HG03060 (cell line): ENCODE measurements at regions not wholly inside any gene's neighbourhood (a gene's known extent, or its start where the extent isn't known, plus 50 kb on each side); places are given as distances from the start of the nearest gene placed in this dataset.
"Not testable (repeated sequence)": the region's sequence is repeated elsewhere in the genome, so short reads cannot be mapped to it uniquely, and the experiment has no call there.

ENCODE experiments used
- ATAC-seq: cut with Tn5 transposase; IDR thresholded peaks from one replicate; pipeline ENCODE4 v1.9.1; 2021; ENCODE audit warnings: low read depth, moderate number of reproducible peaks; ENCODE audit not compliant: unreplicated experiment

GRCh38 chr6:6858533-6858982, 249.2 kb upstream of the RREB1 start:
- no peak for ATAC-seq

GRCh38 chr6:6859105-6859504, 248.7 kb upstream of the RREB1 start:
- ATAC-seq: no peak

- no peak for ATAC-seq
These were observed 248.0 kb upstream of the RREB1 start for GRCh38 chr6:6859722-6860121.

DNA sequence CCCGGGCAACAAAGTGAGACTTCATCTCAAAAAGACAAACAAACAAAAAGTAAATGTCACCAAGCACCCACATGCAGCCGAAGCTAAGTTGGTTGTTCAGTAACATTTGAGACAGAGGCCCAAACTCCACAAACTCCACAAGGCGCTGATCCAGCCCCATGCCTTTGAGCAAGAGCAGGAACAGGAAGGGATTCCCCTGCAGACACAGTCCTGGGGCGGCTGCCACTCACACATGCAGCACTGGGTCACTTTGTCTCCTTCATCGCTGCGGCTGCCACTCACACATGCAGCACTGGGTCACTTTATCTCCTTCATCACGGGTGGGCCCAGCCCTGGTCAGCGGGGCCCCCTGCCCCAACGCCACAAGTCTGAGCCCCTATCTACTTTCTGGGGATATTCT, 246.9 kb upstream of the RREB1 start:
- ATAC-seq: no peak

DNA sequence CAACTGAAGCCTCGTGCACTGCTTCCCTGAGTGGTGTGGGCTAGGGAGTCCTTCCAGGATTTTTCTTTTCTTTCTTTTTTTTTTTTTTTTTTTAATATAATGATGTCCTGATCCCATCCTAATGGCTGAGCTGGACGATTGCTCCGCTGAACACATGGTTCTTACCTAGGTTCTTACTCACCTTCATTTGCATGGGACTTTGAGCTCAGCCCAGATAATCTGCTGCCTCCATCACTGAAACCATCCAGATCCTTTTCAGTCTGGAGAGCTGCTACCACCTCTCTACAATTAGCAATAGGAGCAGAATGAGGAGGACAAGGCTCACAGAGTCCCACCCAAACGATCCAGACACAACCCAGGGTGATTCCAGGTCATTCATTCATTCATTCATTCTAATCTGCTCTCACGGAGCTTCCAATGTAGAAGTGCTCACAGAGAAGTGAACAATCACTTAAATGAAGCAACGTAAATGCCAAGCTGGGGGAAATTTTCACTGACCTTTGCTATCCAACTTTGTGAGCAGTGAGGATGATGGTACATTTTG, 246.3 kb upstream of the RREB1 start:
- no peak for ATAC-seq

DNA sequence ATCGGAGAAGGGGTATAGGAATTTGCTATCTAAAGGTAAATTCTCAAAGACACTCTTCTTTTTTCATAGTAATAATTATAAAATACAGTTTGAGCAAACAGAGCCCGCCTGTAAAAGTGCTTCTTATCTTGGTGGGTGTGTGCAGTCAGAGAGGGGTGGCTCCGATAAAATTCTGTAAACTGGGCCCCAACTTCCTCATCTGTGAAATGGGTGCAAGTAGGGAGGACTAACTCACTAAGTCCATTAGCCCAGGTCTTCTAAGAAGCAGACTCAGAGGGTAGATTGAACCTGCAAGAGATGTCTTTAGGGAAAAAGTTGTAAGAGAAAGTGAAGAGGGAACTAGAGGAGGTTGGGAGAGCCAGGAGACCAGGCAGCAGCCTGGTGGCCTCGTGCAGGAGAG, 245.8 kb upstream of the RREB1 start:
- ATAC-seq: no peak

DNA sequence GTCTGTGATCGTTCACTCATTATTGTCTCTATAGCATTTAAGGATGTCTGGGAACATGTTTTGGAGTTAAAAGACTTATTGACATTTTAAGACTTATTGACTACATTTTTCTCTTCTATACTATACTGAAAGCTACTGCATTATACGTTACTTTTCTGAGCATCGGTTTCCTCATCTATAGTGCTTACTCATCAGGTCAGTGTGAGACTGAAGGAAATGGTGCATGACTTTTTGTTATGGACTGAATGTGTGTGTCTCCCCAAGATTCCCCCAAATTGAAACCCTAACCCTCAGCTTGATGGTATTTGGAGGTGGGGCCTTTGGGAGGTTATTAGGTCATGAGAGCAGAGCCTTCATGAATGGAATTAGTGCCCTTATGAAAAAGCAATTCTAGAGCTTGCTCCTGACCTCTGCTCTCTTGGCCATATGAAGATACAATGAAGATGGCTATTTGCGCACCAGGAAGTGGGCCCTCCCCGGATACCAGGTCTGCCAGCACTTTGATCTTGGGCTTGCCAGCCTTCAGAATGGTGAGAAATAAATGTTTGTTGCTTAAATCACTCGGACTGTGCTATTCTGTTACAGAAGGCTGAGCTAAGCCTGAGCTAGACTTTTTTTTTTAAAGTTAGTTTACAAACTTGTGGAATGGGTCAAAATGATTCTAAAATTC, 243.7 kb upstream of the RREB1 start:
- ATAC-seq: no peak

DNA sequence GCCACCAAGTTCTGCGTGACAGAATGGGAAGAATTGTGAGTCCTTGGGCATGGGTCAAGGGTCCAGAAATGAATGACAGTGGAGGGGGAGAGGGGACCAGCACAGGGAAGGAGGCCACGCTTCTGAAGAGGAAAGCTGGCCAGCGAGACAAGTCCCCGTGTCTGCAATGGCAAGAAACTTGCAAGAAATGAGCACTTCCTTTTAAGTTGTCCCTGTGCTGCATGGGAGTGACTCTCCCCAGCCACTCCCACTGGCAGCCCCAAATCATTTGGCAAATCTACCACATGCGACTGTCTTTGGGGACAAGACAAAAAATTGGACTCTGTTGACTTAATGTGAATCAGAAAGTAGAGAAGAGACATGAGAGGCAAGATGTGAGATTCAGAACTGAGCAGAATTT, 242.2 kb upstream of the RREB1 start:
- no peak for ATAC-seq

DNA sequence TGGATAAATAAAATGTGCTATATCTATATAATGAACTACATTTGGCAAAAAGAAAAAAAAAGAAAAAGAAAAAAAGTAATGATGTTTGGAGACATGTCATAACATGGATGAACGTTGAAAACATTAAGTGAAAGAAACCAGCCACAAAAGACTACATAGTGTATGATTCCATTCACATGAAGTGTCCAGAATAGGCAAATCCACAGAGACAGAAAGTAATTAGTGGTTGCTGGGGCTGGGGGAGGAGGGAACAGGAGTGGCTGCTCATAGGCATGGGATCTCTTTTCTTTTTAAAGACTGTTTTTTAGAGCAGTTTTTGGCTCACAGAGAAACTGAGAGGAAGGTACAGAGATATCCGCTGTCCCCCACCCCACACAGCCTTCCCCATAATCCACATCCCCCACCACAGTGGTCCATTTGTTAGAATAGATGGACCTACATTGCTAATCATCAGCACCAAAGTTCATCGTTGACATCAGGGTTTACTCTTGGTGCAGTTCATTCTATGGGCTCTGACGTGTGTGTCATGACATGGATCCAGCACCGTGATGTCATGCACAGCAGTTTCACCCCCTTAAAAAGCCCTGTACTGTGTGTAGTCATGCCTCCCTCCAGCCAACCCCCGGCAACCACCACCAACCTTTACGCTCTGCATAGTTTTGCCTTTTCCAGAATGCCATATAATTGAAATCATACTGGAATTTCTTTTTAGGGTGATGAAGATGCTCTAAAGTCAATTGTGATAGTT, 240.9 kb upstream of the RREB1 start:
- ATAC-seq: no peak

DNA sequence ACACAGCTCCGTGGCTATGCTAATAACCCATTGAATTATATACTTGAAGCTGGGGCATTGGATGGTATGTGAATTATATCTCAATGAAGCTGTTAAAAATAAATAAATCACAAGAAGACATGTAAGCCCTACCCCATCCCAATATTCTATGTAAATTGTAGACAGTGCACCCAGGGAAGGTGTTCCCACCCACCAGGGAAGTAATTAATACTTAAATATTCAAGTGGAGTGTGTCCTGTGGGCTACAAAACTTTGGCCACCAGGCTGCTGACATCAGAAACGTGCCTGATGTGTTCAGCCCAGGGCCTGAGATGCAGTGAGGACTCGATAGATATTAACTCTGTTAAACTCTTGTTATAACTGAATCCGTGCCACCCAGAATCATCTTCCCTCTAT, 240.4 kb upstream of the RREB1 start:
- ATAC-seq: no peak

DNA sequence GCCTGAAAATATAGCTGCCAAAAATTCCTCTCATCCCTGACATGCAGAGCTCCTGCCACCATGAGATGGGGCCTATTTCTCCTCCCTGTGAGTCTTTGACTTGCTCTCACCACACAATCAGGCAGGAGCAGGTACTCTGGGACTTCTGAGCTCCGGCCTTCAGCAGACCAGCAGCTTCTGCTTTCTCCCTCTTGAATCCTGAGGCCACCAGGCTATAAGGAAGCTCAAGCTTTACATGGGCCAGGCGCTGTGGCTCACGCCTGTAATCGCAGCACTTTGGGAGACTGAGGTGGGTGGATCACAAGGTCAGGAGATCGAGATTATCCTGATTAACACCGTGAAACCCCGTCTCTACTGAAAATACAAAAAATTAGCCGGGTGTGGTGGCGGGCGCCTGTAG, 238.7 kb upstream of the RREB1 start:
- ATAC-seq: no peak

GRCh38 chr6:6870921-6871320, 236.8 kb upstream of the RREB1 start:
- ATAC-seq: no peak

DNA sequence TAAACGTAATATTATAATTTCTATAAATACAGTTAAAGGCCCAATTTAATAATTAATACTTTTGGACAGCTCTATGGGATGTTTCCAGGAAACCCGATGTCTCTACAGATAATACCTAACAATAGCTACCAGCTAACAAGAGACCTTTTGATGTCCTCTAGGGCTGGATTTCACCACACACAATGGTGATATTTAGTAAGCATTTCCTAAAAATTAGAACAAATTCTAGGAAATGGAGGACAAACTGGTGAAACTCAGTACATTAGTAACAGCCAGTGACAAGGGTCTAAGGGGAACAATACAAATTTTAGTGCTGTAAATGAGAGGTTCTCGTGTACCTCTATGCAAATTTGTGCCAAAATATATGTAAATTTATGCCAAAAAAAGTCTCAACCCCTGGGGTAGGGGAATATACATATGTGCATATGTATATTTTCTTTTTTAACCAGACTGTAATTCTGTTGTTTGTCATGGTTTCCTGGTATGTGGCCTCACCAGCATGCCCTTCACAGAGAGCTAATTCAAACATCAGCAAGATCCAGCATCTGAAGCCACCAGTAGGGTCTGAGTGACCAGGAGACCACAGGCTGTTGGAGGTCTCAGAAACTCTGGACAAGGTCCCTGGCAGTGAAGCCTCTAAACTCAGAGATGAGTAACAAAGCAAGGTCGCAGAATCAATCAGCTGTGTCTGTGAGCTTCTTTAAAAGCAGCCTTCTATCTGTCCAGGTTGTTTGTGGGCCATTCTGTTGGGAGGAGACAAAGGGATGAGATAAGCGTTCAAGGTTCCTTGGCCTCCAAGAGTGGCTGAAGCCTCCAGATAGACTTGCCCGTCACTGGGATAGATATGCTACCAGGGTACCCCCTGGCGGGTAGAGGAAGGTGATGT, 235.1 kb upstream of the RREB1 start:
- no peak for ATAC-seq

GRCh38 chr6:6873778-6874177, 234.0 kb upstream of the RREB1 start:
- no peak for ATAC-seq

DNA sequence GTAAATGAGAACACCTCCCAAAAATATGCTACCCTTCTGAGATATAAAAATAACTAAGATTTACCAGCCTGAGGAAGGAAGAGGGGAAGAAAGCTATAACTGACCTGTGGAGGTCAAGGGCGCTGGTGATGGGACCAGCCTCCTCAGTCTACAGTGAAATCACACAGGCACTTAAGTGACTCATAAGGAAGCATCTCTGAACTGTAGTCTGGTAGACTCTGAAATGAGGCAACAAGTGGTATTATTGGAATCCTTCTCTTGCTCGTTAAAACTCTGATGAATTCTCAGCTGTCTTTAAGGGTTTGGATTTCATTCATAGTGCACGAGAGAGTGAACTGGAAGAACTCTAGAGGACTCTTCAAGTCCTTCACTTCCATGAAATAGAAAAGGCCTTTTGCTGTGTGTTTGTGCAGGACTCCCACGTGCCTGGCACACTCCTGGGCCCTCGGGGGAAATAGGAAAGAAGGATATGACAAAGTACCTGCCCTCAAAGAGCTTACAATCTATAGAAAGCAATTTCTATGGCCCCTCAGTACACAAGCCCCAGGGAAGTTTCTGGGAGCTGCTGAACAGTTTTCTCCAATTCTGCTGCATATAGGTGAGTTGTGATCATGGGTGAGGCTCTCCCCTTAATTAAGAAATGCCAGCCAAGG, 231.8 kb upstream of the RREB1 start:
- no peak for ATAC-seq

DNA sequence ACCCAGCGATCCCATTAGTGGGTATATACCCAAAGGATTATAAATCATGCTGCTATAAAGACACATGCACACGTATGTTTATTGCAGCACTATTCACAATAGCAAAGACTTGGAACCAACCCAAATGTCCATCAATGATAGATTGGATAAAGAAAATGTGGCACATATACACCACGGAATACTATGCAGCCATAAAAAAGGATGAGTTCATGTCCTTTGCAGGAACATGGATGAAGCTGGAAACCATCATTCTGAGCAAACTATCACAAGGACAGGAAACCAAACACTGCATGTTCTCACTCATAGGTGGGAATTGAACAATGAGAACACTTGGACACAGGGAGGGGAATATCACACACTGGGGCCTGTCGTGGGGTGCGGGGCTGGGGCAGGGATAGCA, 230.0 kb upstream of the RREB1 start:
- ATAC-seq: not testable (repeated sequence)

GRCh38 chr6:6878887-6879585, 228.7 kb upstream of the RREB1 start:
- no peak for ATAC-seq

DNA sequence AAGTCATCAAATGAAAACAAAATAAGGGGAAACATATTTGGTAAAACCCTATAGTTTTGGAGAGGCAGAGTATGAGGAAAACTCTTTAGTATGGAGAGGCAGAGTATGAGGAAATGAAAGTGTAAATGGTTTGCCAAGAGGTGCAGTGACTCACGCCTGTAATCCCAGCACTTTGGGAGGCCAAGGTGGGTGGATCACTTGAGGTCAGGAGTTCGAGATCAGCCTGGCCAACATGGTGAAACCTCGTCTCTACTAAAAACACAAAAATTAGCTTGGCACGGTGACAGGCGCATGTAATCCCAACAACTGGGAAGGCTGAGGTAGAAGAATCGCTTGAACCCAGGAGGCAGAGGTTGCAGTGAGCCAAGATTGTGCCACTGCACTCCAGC, 228.2 kb upstream of the RREB1 start:
- ATAC-seq: not testable (repeated sequence)

DNA sequence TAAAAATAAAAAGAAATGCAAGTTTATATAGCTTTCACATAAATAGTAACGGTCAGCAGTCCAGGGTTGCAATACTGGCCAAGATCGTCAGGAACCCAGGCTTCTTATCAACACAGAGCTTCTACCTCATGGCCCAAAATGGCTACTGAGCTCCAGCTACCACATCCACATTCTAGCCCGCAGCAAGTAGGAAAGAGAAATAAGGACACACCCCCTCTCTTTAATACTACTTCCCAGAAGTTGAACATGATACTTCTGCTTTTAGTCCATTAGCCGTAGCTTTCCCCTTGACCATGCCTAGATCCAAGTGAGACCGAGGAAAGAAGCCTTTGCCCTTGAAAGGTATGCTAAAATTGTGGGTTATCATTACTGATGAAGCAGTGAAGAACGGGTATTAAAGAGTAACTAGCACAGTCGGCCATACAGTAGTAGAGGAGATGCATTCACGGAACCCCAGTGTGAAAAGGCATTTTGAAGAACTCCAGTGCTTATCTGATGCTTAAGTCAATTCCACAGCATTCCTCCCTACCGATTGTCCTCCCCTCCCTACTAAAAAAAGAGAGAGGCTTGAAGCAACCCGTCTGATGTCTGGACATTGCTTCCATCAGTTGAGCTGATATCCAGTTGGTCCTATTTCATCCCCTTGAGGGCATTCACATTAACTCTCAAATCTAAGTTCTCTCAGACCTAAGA, 226.9 kb upstream of the RREB1 start:
- no peak for ATAC-seq
